SK-N-MC (cell line): ENCODE measurements at regions not wholly inside any gene's neighbourhood (a gene's known extent, or its start where the extent isn't known, plus 50 kb on each side); places are given as distances from the start of the nearest gene placed in this dataset.

Source experiments
- DNase-seq: peaks from one replicate; pipeline ENCODE4 v3.0.0-alpha.2; 2011; ENCODE audit warnings: low read depth, low spot score
- H3K27ac ChIP-seq: fragments of 200-600 bp; sonication (generic); 2 replicates; pipeline ENCODE4 v1.5.1; 2016; ENCODE audit warnings: mixed run types
- H3K36me3 ChIP-seq: fragments of 200-600 bp; sonication (generic); 2 replicates; pipeline ENCODE4 v1.6.1; 2017; ENCODE audit warnings: antibody characterized with exemption, low read length, mixed read lengths; ENCODE audit not compliant: insufficient read depth
- H3K4me3 ChIP-seq: fragments of 200-600 bp; sonication (generic); 2 replicates; pipeline ENCODE4 v1.5.1; 2016
- H3K9ac ChIP-seq: fragments of 200-600 bp; sonication (generic); 2 replicates; pipeline ENCODE4 v1.8.0; 2017; ENCODE audit warnings: mixed run types, mixed read lengths; ENCODE audit not compliant: insufficient read length
- H3K9me3 ChIP-seq: fragments of 200-600 bp; sonication (generic); 2 replicates; pipeline ENCODE4 v1.6.1; 2017; ENCODE audit warnings: low read depth, mild to moderate bottlenecking, antibody characterized with exemption, low read length, moderate library complexity, mixed read lengths
- EZH2 ChIP-seq: fragments of 200-600 bp; sonication (generic); IDR thresholded peaks from one replicate; pipeline ENCODE4 v1.6.1; 2017; ENCODE audit warnings: antibody characterized with exemption
- FOXP2 ChIP-seq: optimal IDR thresholded peaks from 2 replicates; pipeline ENCODE3; 2011; ENCODE audit warnings: mild to moderate bottlenecking, moderate library complexity; ENCODE audit not compliant: insufficient read depth; ENCODE audit errors: extremely low read length, control extremely low read depth
- POLR2AphosphoS5 ChIP-seq: IDR thresholded peaks from 2 replicates; pipeline ENCODE4 v1.6.1; 2012; ENCODE audit warnings: mild to moderate bottlenecking, low read depth, low read length, borderline replicate concordance

GRCh38 chr13:47112903-47113299 is 216.0 kb upstream of the HTR2A start:
- Histone ChIP-seq H3K9me3 (no peaks in the 10 kb centered on the region), H3K27ac (no peak overlapping the region), H3K9ac (no peak overlapping the region), H3K4me3 (no peak overlapping the region), H3K36me3 (no peaks in the 10 kb centered on the region)
- DNase-seq: no peak
- TF ChIP-seq POLR2AphosphoS5 (no peak), FOXP2 (no peak), EZH2 (no peak)

- no peak overlapping the region for H3K27ac ChIP-seq
- H3K9ac ChIP-seq: no peak overlapping the region
- TF ChIP-seq POLR2AphosphoS5 (no peak), EZH2 (no peak), FOXP2 (no peak)
- DNase-seq: no peak
- H3K4me3 ChIP-seq: no peak overlapping the region
- no peaks in the 10 kb centered on the region for H3K9me3 ChIP-seq
- no peaks in the 10 kb centered on the region for H3K36me3 ChIP-seq
These were observed 215.5 kb upstream of the HTR2A start for GRCh38 chr13:47112205-47112902.

- no peak overlapping the region for H3K27ac ChIP-seq
- no peak for DNase-seq
These were observed 214.6 kb upstream of the HTR2A start for GRCh38 chr13:47111499-47111898.

GRCh38 chr13:47110833-47111240 is 214.0 kb upstream of the HTR2A start:
- TF ChIP-seq EZH2: no peak
- no peak for TF ChIP-seq FOXP2
- TF ChIP-seq POLR2AphosphoS5: no peak
- Histone ChIP-seq H3K9ac (no peak overlapping the region), H3K27ac (no peak overlapping the region), H3K4me3 (no peak overlapping the region), H3K9me3 (no peaks in the 10 kb centered on the region), H3K36me3 (no peaks in the 10 kb centered on the region)
- no peak for DNase-seq

More at GRCh38 chr13:47111499-47111898, 214.6 kb upstream of the HTR2A start:
- Histone ChIP-seq H3K9ac (no peak overlapping the region), H3K36me3 (no peaks in the 10 kb centered on the region), H3K9me3 (no peaks in the 10 kb centered on the region), H3K4me3 (no peak overlapping the region)
- TF ChIP-seq EZH2: no peak
- no peak for TF ChIP-seq POLR2AphosphoS5
- TF ChIP-seq FOXP2: no peak

- TF ChIP-seq POLR2AphosphoS5: no peak
- TF ChIP-seq EZH2: no peak
- TF ChIP-seq FOXP2: no peak
- Histone ChIP-seq H3K27ac (no peak overlapping the region), H3K9ac (no peak overlapping the region), H3K9me3 (no peaks in the 10 kb centered on the region), H3K4me3 (no peak overlapping the region), H3K36me3 (no peaks in the 10 kb centered on the region)
- DNase-seq: no peak
These were observed 213.3 kb upstream of the HTR2A start for GRCh38 chr13:47110141-47110540.

- no peak overlapping the region for H3K9ac ChIP-seq
- TF ChIP-seq FOXP2: no peak
- TF ChIP-seq POLR2AphosphoS5: no peak
- TF ChIP-seq EZH2: no peak
These were observed 212.2 kb upstream of the HTR2A start for GRCh38 chr13:47109028-47109427.

GRCh38 chr13:47100214-47100853 is 203.5 kb upstream of the HTR2A start:
- no peak overlapping the region for H3K27ac ChIP-seq
- H3K4me3 ChIP-seq: no peak overlapping the region
- no peak overlapping the region for H3K9ac ChIP-seq
- TF ChIP-seq FOXP2 (no peak), POLR2AphosphoS5 (no peak), EZH2 (no peak)
- H3K36me3 ChIP-seq: no peaks in the 10 kb centered on the region
- no peak for DNase-seq
- H3K9me3 ChIP-seq: no peaks in the 10 kb centered on the region

More at GRCh38 chr13:47109028-47109427, 212.2 kb upstream of the HTR2A start:
- no peak for DNase-seq
- H3K4me3 ChIP-seq: no peak overlapping the region
- H3K9me3 ChIP-seq: no peaks in the 10 kb centered on the region
- H3K36me3 ChIP-seq: no peaks in the 10 kb centered on the region
- H3K27ac ChIP-seq: no peak overlapping the region

GRCh38 chr13:47094734-47095434 is 198.0 kb upstream of the HTR2A start:
- Histone ChIP-seq H3K36me3 (no peaks in the 10 kb centered on the region), H3K9me3 (no peaks in the 10 kb centered on the region), H3K9ac (no peak overlapping the region), H3K4me3 (no peak overlapping the region), H3K27ac (no peak overlapping the region)
- DNase-seq: no peak
- TF ChIP-seq EZH2 (no peak), POLR2AphosphoS5 (no peak), FOXP2 (no peak)
